ENCODE measurements at regions not wholly inside any gene's neighbourhood (a gene's known extent, or its start where the extent isn't known, plus 50 kb on each side); places are given as distances from the start of the nearest gene placed in this dataset.

- Histone ChIP-seq H3K27ac (ENCODE audit: low read depth, low read length) (no peak overlapping the region), H3K9ac (ENCODE audit: low read length in 5 of 5) (no peak overlapping the region), H3K4me1 (ENCODE audit: control insufficient read depth in 5 of 5, insufficient read depth in 5 of 5, low read length in 5 of 5) (peaks cover 0 to 10% (median 3%) of the 10 kb centered on the region in 5 donors)
These were observed 169.8 kb downstream of the BTC start for GRCh38 chr4:74624351-74625151.

DNA sequence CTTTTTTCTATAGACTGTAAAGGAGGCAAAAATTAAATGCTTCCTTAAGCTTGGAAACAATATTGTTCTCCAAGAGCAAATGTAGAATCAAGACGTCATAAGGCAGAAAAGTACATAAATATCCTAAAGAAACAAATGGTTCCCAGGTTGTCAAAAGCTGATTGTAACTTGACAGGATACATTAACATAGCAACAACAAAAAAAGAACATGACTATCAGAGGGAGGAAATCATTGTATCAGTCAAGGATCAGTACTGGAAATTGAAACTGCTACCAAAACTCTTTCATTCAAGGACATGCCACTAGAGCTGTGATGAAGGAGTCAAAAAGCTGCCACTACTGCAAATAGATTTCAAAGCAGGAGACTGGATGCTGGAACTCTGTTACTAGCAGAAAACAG, 168.3 kb downstream of the BTC start:
- no peaks in the 10 kb centered on the region for H3K36me3 ChIP-seq (ENCODE audit: control insufficient read depth in 5 of 5, insufficient read depth in 5 of 5, low read length in 5 of 5)
- no peaks in the 10 kb centered on the region for H3K27me3 ChIP-seq (ENCODE audit: control insufficient read depth in 5 of 5, insufficient read depth in 4 of 5, low read length in 5 of 5)
- H3K9me3 ChIP-seq (ENCODE audit: control insufficient read depth in 5 of 5, low read length in 5 of 5): no peaks in the 10 kb centered on the region
- H3K4me1 ChIP-seq (ENCODE audit: control insufficient read depth in 5 of 5, insufficient read depth in 5 of 5, low read length in 5 of 5): peaks cover 0 to 3% (median 0%) of the 10 kb centered on the region in 5 donors
- no peak overlapping the region for H3K27ac ChIP-seq (ENCODE audit: low read depth, low read length)
- H3K4me3 ChIP-seq (ENCODE audit: low read depth in 1 of 5, low read length in 5 of 5): no peak overlapping the region
- no peak overlapping the region for H3K9ac ChIP-seq (ENCODE audit: low read length in 5 of 5)

More at GRCh38 chr4:74624351-74625151, 169.8 kb downstream of the BTC start:
- H3K36me3 ChIP-seq (ENCODE audit: control insufficient read depth in 5 of 5, insufficient read depth in 5 of 5, low read length in 5 of 5): no peaks in the 10 kb centered on the region
- H3K27me3 ChIP-seq (ENCODE audit: control insufficient read depth in 5 of 5, insufficient read depth in 4 of 5, low read length in 5 of 5): no peaks in the 10 kb centered on the region
- no peaks in the 10 kb centered on the region for H3K9me3 ChIP-seq (ENCODE audit: control insufficient read depth in 5 of 5, low read length in 5 of 5)
- H3K4me3 ChIP-seq (ENCODE audit: low read depth in 1 of 5, low read length in 5 of 5): no peak overlapping the region

DNA sequence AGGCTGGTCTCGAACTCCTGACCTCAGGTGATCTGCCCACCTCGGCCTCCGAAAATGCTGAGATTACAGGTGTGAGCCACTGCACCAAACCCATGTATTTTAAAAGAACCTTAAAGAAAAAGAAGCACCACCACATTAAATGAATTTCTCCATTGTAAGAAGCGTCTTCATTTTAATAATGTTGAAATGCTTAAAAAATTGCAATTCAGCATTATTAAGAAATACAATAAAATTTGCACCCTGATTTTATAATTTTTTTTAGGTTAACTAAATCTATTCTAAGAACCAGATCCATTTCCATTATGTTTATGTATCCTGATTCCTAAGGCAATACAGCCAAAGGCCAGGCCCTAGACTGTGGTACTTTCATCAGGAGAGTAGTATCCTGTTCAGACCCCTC, 167.2 kb downstream of the BTC start:
- Histone ChIP-seq H3K36me3 (ENCODE audit: control insufficient read depth in 5 of 5, insufficient read depth in 5 of 5, low read length in 5 of 5) (no peaks in the 10 kb centered on the region), H3K27ac (ENCODE audit: low read depth, low read length) (no peak overlapping the region), H3K4me1 (ENCODE audit: control insufficient read depth in 5 of 5, insufficient read depth in 5 of 5, low read length in 5 of 5) (peaks cover 0 to 3% (median 0%) of the 10 kb centered on the region in 5 donors), H3K9me3 (ENCODE audit: control insufficient read depth in 5 of 5, low read length in 5 of 5) (no peaks in the 10 kb centered on the region), H3K27me3 (ENCODE audit: control insufficient read depth in 5 of 5, insufficient read depth in 4 of 5, low read length in 5 of 5) (no peaks in the 10 kb centered on the region), H3K4me3 (ENCODE audit: low read depth in 1 of 5, low read length in 5 of 5) (no peak overlapping the region), H3K9ac (ENCODE audit: low read length in 5 of 5) (no peak overlapping the region)

GRCh38 chr4:74627504-74627903, 166.8 kb downstream of the BTC start:
- Histone ChIP-seq H3K4me1 (ENCODE audit: control insufficient read depth in 5 of 5, insufficient read depth in 5 of 5, low read length in 5 of 5) (peaks cover 0 to 3% (median 0%) of the 10 kb centered on the region in 5 donors), H3K9me3 (ENCODE audit: control insufficient read depth in 5 of 5, low read length in 5 of 5) (no peaks in the 10 kb centered on the region), H3K27me3 (ENCODE audit: control insufficient read depth in 5 of 5, insufficient read depth in 4 of 5, low read length in 5 of 5) (no peaks in the 10 kb centered on the region), H3K9ac (ENCODE audit: low read length in 5 of 5) (no peak overlapping the region), H3K4me3 (ENCODE audit: low read depth in 1 of 5, low read length in 5 of 5) (no peak overlapping the region), H3K36me3 (ENCODE audit: control insufficient read depth in 5 of 5, insufficient read depth in 5 of 5, low read length in 5 of 5) (no peaks in the 10 kb centered on the region), H3K27ac (ENCODE audit: low read depth, low read length) (no peak overlapping the region)

DNA sequence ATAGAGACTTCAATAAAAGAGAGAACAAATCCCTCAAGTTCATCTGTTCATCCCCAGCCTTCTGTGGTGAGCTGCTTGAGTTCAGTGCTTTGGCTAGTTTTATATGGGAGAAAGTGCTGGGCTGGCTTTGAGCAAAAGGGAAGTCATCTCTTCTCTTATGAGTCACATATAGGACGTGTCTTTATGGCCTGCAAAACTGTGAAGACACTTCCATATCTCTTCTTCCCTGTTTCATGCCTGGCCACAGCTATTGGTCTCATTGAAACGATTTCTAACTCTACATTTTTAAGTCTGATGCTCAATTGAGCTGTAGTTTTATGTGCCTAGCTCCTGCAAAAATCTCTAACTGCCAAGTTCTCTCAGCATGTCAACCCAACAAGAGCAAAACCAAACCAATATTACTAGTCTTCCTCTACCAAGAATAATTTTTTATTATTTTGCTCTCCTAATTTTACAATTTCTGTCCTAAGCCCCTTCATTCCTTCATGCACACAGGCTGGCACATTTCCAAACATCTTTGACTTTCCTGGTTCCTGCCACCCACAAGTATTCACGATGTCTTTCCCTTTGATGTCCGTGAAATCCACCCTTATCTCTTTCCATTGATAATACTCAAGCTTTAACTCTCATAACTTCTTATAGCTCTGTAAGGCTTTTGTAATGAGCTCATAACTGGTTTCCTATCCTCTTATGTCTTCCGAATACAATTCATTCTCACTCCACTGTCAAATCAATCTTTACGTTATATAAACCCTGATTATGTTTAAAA, 165.3 kb downstream of the BTC start:
- Histone ChIP-seq H3K9ac (ENCODE audit: low read length in 5 of 5) (no peak overlapping the region), H3K27ac (ENCODE audit: low read depth, low read length) (no peak overlapping the region), H3K4me3 (ENCODE audit: low read depth in 1 of 5, low read length in 5 of 5) (no peak overlapping the region), H3K4me1 (ENCODE audit: control insufficient read depth in 5 of 5, insufficient read depth in 5 of 5, low read length in 5 of 5) (peaks cover 0 to 3% (median 0%) of the 10 kb centered on the region in 5 donors), H3K9me3 (ENCODE audit: control insufficient read depth in 5 of 5, low read length in 5 of 5) (no peaks in the 10 kb centered on the region), H3K36me3 (ENCODE audit: control insufficient read depth in 5 of 5, insufficient read depth in 5 of 5, low read length in 5 of 5) (no peaks in the 10 kb centered on the region), H3K27me3 (ENCODE audit: control insufficient read depth in 5 of 5, insufficient read depth in 4 of 5, low read length in 5 of 5) (no peaks in the 10 kb centered on the region)

DNA sequence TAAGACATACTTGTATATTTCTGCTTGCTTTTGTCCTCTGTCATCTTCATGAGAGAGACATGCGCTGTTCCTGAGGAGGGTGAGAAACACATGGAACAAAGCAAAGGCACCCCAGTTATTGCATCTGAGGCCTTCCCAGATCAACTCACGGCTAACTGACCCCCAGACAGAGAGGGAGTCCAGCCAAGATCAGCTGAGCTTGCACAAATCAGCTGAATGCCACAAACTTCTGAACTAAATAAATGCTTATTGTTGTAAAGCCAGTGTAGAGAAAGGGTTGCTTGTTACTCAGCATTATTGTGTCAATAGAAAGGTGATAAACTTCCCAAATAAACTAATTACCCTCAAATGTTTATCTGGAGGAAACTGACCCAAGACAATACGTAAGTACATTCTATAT, 163.8 kb downstream of the BTC start:
- Histone ChIP-seq H3K27ac (ENCODE audit: low read depth, low read length) (no peak overlapping the region), H3K4me3 (ENCODE audit: low read depth in 1 of 5, low read length in 5 of 5) (no peak overlapping the region), H3K27me3 (ENCODE audit: control insufficient read depth in 5 of 5, insufficient read depth in 4 of 5, low read length in 5 of 5) (no peaks in the 10 kb centered on the region), H3K36me3 (ENCODE audit: control insufficient read depth in 5 of 5, insufficient read depth in 5 of 5, low read length in 5 of 5) (no peaks in the 10 kb centered on the region), H3K4me1 (ENCODE audit: control insufficient read depth in 5 of 5, insufficient read depth in 5 of 5, low read length in 5 of 5) (no peaks in the 10 kb centered on the region), H3K9me3 (ENCODE audit: control insufficient read depth in 5 of 5, low read length in 5 of 5) (no peaks in the 10 kb centered on the region), H3K9ac (ENCODE audit: low read length in 5 of 5) (no peak overlapping the region)

DNA sequence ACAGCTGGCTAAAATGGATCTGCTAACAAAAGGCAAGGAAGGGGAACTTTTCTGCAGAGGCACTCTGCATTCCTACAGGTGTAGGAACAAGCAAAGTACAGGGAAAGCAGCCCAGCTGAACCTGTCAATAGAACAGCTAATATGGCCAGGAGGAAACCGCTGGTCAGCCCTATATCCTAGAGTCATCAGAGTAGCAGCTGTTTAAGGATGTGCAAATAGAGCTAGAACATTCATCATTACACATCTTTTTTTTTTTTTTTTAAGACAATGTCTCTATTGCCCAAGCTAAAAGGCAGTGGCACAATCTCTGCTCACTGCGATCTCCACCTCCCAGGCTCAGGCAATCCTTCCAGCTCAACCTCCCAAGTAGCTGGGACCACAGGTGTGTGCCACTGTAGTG, 163.0 kb downstream of the BTC start:
- H3K9me3 ChIP-seq (ENCODE audit: control insufficient read depth in 5 of 5, low read length in 5 of 5): no peaks in the 10 kb centered on the region
- no peak overlapping the region for H3K9ac ChIP-seq (ENCODE audit: low read length in 5 of 5)
- no peak overlapping the region for H3K4me3 ChIP-seq (ENCODE audit: low read depth in 1 of 5, low read length in 5 of 5)
- no peaks in the 10 kb centered on the region for H3K36me3 ChIP-seq (ENCODE audit: control insufficient read depth in 5 of 5, insufficient read depth in 5 of 5, low read length in 5 of 5)
- H3K27ac ChIP-seq (ENCODE audit: low read depth, low read length): no peak overlapping the region
- H3K27me3 ChIP-seq (ENCODE audit: control insufficient read depth in 5 of 5, insufficient read depth in 4 of 5, low read length in 5 of 5): no peaks in the 10 kb centered on the region
- H3K4me1 ChIP-seq (ENCODE audit: control insufficient read depth in 5 of 5, insufficient read depth in 5 of 5, low read length in 5 of 5): no peaks in the 10 kb centered on the region

GRCh38 chr4:74631988-74632387, 162.3 kb downstream of the BTC start:
- Histone ChIP-seq H3K27ac (ENCODE audit: low read depth, low read length) (no peak overlapping the region), H3K9me3 (ENCODE audit: control insufficient read depth in 5 of 5, low read length in 5 of 5) (no peaks in the 10 kb centered on the region), H3K4me3 (ENCODE audit: low read depth in 1 of 5, low read length in 5 of 5) (no peak overlapping the region), H3K9ac (ENCODE audit: low read length in 5 of 5) (no peak overlapping the region), H3K4me1 (ENCODE audit: control insufficient read depth in 5 of 5, insufficient read depth in 5 of 5, low read length in 5 of 5) (no peaks in the 10 kb centered on the region), H3K36me3 (ENCODE audit: control insufficient read depth in 5 of 5, insufficient read depth in 5 of 5, low read length in 5 of 5) (no peaks in the 10 kb centered on the region), H3K27me3 (ENCODE audit: control insufficient read depth in 5 of 5, insufficient read depth in 4 of 5, low read length in 5 of 5) (no peaks in the 10 kb centered on the region)

GRCh38 chr4:74632634-74633033, 161.7 kb downstream of the BTC start:
- no peaks in the 10 kb centered on the region for H3K36me3 ChIP-seq (ENCODE audit: control insufficient read depth in 5 of 5, insufficient read depth in 5 of 5, low read length in 5 of 5)
- no peaks in the 10 kb centered on the region for H3K9me3 ChIP-seq (ENCODE audit: control insufficient read depth in 5 of 5, low read length in 5 of 5)
- H3K27ac ChIP-seq (ENCODE audit: low read depth, low read length): no peak overlapping the region

DNA sequence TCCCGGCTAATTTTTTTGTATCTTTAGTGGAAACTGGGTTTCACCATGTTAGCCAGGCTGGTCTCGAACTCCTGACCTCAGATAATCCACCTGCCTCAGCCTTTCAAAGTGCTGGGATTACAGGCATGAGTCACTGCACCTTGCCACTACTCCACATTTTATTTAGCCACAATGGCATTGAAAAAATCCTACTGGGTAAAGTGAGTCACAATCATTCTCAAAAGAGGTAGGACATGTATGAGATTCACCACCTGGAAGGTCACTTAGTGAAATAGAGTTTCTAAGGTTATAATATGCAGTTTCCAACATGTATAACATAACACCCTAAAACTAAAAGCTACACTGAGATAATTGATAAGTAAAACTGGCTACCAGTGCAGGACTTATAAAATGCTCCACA, 159.2 kb downstream of the BTC start:
- no peaks in the 10 kb centered on the region for H3K9me3 ChIP-seq (ENCODE audit: control insufficient read depth in 5 of 5, low read length in 5 of 5)
- H3K4me1 ChIP-seq (ENCODE audit: control insufficient read depth in 5 of 5, insufficient read depth in 5 of 5, low read length in 5 of 5): no peaks in the 10 kb centered on the region
- no peak overlapping the region for H3K27ac ChIP-seq (ENCODE audit: low read depth, low read length)
- no peaks in the 10 kb centered on the region for H3K27me3 ChIP-seq (ENCODE audit: control insufficient read depth in 5 of 5, insufficient read depth in 4 of 5, low read length in 5 of 5)
- no peak overlapping the region for H3K9ac ChIP-seq (ENCODE audit: low read length in 5 of 5)
- H3K36me3 ChIP-seq (ENCODE audit: control insufficient read depth in 5 of 5, insufficient read depth in 5 of 5, low read length in 5 of 5): no peaks in the 10 kb centered on the region
- H3K4me3 ChIP-seq (ENCODE audit: low read depth in 1 of 5, low read length in 5 of 5): no peak overlapping the region

More at GRCh38 chr4:74632634-74633033, 161.7 kb downstream of the BTC start:
- no peaks in the 10 kb centered on the region for H3K27me3 ChIP-seq (ENCODE audit: control insufficient read depth in 5 of 5, insufficient read depth in 4 of 5, low read length in 5 of 5)
- H3K4me3 ChIP-seq (ENCODE audit: low read depth in 1 of 5, low read length in 5 of 5): no peak overlapping the region
- no peak overlapping the region for H3K9ac ChIP-seq (ENCODE audit: low read length in 5 of 5)
- no peaks in the 10 kb centered on the region for H3K4me1 ChIP-seq (ENCODE audit: control insufficient read depth in 5 of 5, insufficient read depth in 5 of 5, low read length in 5 of 5)

Measured in subcutaneous abdominal adipose tissue (tissue), 5 donors.